NCI-H2107 treated with DMSO at 0.1 percent for 48 hours (cell line): ENCODE measurements at regions not wholly inside any gene's neighbourhood (a gene's known extent, or its start where the extent isn't known, plus 50 kb on each side); places are given as distances from the start of the nearest gene placed in this dataset.

Source experiments
- DNase-seq: peaks from one replicate; lab custom pipeline; 2025; ENCODE audit not compliant: unreplicated experiment; lab: John Stamatoyannopoulos, UW

DNA sequence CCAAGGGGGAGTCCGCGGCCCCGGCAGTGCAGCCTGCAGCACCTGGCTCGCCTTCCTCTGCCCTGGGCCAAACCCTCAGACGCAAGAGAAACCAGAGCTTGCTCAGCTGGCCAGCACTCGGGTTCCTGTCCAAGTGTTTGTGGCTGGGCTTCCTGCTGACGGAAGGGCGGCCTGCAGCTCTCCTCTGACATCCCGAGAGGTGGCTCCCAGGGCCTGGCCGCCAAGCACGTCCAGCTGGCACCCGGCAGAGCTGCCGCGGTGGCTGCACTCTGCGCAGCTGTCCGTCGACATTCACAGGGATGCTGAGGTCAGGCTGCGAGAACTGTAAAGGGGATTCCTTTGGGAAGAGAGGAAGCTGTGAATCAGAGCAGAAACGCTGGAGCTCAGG lies 85.6 kb downstream of the CPN2 start:
- no peak for DNase-seq

DNA sequence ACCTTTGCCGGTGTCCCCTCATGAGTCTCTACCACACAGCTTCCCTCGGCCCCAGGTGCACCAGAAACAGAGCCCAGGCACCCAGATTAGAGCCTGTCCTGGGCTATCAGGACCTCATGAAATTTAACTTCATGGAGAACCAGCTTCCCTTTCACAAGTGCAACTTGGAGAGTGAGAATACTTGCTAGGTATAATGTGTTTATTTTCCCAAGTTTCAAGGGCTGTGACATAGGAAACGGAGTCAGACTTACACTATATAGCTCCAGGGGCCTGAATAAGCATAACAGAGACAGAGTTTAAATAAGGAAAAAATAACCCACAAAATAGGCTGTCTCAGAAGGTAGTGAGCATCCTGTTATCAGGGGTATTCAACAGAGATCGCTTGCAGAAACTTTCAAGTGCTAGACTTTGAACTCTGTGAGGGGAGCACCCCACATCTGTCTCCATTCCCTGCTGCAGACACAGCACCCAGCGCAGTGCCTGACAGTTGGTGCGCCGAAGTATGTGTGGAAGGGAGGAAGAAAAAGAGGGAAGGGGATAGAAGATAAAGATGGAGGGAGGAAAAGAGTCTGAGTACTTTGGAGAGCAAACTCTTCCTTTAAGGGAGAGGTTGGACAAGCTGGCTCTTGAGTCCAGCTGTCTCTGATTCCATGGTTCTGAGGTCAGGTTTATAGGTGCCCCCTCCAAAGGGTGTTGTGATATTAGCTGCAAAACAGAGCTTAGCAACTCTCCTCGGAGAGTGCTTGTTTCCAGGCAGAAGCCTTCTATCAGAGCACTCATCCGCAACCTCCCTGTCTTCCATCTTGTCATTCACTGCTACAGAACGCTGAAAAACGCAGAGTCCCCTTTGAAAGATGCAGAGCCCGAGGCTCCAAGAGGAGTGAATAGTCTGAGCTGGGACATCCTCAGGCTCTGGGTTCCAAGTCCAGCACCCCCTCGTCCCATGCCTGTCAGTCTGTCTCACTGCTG lies 84.8 kb downstream of the CPN2 start:
- DNase-seq = no peak

DNA sequence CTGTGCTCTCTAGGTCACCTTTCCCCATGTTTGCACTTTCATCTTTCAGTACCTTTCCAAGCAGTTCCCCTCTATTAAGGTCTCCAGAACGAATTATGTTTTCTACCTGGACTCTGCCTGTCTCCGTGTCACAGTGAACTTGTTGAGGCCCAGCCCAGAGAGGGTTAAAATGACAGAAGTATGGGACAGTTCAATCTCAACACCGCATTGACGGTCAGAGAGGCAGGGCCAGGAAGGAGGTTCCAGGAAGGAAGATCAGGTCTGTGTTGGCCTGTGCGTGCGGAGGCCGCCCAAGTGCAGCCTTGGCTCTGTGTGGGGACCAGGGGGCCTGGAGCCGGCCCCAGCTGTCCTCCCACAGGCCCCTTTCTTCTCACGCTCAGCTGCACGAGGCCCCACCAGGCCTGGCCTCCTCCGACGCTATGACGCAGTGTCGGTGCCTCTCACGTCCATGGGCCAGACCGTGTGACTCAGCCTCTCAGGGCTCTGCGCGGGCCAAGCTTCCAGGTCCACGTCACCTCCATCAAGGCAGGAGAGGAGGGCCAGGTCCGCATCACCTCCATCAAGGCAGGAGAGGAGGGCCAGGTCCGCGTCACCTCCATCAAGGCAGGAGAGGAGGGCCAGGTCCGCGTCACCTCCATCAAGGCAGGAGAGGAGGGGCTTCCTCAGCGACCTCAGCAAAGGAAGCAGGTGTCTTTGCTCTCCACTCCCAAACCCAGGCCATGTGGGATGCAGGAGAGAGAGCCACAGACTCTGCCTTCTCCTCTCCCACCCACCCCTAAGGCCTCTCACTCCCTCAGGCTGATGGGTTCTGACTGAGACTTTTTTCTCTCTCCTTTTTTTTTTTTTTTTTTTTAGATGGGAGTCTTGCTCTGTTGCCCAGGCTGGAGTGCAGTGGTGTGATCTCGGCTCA lies 83.1 kb downstream of the CPN2 start:
- DNase-seq = no peak

DNA sequence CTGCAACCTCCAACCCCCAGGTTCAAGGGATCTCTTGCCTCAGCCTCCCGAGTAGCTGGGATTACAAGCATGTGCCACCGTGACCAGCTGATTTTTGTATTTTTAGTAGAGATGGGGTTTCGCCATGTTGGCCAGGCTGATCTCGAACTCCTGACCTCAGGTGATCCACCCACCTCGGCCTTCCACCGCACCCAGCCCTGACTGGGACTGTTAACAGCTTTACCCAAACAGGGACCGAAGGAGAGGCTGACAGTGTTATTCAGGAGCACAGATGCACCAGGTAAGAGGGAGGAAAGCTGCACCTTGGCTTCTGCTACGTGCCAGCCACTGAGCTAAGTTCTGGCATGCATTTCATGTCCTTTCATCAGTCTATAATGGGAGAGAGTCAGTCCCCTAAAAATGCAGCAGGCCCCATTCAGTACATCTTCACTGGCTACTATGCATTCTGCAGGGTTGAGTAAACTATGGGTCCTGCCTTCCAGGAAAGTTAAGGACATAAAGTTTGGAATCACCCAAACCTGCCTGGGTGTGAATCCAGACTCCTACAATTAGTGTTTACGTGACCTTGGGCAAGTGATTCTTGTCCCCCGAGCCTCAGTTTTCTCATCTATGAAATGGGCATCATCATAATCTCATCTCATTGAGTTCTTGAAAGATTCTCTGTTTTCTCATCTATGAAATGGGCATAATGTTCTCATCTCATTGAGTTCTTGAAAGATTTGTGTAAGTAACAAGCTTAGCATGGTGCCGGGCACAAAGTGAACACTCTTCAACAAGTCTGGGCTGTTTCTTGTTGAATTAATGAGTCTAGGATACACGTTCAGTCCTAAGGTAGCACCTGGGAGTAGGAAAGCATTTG lies 82.2 kb downstream of the CPN2 start:
- DNase-seq = no peak

DNA sequence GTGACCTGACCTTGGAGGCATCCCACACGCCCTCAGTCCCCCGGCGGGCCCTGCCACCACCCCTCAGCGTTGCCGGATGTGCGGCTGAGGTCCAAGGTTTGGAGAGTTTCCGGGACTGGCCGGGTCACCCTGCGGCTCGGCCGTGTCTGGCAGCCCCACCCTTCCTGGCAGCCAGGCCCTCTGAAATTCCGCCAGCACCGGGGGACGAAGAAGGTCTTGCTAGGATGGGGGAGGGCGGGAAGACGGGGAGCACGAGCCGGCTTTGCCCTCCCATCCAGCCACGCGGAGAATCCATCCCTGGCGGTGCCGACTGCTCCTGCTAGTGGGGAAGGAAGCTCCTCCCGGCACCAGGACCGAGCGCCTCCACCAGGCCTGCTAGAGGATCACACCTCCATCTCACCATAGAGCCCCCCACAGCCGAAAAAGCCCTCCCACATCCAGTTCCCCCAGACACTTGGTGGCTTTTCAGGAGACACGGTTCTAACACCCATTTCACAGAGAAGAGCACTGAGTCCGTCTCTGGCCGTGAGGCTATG lies 81.5 kb downstream of the CPN2 start:
- no peak for DNase-seq

DNA sequence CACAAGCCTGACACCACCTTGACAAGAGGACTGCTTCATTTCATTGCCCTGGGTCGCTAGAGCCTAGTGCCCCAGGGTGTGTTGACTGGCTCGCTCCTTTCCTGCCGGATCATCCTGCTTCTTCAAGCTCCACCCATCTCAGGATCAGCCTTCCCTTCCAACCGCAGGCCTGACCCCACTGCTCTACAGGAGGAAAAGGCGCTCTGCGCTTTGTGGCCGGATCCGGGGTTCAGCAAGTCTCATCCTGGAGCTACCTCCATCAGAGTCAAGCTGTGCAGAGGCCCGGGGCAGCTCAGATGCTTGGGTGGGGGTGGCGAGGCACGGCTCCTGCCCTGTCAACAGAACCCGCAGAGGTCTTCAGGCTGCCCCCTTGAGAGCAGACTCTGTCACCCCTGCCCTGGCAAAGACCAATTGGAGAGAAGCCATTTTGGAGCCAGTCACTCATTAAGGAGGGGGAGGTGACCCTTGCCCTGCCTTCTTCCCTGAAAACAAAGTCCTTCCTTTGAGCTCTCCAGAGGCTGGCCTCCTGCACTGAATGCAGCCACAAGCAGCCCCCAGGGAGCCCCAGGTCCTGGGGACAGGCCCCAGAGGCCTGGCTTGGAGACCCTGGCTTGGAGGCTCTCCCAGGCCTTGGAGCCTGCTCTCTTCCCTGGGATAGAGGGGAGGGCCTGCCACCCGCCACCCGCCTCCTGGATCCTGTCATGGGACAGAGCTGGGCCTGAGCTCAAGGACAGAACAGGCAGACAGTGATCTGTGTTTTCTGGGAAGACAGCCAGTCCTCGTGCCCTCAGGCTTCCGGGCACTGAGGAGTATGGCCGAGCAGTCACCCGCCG lies 80.3 kb downstream of the CPN2 start:
- DNase-seq = no peak

DNA sequence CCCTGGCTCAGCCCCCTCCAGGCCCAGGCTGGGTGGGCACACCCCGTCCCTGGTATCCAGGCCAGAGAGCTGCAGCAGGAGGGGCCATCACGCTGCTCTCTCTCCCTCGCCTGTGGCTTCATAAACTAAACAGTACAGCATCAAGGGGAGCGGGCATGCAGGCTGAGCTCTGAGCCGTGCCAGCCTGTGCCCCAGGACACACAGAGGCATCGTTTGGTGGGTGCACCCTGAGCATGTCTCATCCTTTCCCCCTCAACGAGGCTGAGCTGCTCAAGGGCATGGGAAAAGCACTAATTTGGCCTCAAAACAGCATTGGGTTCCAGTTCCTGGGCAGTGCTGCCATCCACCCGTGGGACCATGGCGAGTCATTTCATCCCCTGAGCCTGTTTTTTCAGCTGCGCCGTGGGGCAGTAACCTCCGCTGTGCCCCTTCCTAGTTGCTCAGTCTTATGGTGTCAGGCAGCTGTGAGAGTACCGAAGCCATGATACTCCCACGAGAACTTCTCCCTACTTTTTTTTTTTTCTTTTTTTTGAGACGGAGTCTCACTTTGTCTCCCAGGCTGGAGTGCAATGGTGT lies 79.6 kb downstream of the CPN2 start:
- no peak for DNase-seq

DNA sequence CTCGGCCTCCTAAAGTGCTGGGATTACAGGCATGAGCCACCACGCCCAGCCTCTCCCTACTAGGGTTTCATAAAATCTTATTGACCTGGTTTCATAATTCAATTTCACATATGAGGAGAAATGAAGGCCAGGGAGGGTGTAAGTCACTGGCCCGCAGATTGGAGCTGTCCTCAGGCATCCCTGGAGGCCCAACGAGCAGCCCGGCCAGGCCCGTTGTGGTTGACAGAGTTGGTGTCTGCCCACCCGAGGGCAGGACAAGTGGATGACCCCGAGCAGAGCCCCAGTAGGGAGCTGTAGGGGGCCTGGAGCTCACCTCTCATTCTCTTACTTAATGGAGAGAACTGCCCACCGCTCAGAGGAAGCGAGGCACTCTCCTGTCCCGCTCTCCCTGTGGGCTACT lies 78.9 kb downstream of the CPN2 start:
- DNase-seq = no peak

DNA sequence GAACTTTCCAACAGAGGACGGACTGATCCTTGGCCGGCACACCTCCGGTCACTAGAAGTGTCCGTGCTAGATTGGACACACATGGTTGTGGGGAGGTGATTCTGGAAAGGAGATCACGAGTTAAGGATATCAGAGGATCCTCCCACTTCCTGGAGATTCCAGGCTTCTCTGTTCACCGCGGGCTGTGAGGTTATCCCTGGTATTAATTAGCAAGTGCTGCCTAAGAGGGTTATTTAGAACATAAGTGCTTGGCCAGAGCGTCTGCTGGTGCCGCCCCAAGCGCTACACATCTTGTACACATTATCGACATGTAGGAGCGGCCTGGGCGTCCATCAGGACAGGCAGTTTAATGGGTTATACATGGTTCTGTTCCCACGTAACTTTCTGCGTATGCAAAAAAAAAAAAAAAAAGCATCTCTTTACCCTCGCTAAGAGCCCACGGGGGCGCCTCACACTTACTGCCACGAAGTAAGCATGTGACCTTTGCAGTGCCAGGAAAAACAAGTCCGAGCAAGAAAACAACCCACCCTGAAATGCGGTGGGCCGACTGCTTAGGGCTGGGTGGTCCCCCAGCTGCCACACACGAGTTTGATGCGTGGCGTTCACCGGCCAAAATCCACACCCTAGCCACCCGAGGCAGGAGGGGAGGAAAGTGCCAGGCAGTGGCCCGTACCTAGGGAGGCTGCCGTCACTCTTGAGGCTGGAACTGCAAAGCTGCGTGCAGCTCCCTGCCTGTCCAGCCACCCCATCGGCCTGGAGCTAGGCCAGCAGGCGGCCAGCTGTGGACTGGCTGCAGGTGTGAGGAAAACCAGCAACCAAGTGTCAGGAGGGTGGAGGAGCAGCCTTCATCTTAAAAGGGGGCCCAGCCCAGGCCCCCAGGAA lies 78.0 kb downstream of the CPN2 start:
- no peak for DNase-seq

DNA sequence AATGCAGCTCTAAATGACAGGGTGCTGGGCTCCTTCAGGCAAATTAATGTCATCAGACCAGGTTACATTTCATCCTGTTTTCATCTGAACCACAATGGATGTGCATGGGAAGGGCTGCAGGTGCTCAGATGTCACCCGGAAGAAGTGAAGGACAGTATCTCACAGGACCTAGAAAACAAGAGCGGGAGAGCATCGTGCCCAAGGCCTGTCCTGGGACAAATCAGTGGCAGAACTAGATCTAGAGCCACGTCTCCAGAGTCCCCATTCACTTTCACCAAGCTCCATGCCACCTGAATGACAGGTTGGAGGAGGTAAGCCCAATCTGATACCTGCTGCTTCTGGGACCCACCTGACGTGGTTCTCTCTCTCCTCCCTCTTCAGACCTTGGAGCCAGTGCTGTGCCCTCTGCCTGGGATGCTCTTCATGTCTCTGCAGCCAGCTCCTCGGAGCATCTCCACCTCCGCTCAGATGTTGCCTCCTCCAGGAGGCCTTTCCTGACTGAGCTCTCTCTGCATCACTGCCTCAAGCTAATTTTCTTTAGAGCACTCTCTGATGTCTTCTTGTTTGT lies 77.3 kb downstream of the CPN2 start:
- no peak for DNase-seq

DNA sequence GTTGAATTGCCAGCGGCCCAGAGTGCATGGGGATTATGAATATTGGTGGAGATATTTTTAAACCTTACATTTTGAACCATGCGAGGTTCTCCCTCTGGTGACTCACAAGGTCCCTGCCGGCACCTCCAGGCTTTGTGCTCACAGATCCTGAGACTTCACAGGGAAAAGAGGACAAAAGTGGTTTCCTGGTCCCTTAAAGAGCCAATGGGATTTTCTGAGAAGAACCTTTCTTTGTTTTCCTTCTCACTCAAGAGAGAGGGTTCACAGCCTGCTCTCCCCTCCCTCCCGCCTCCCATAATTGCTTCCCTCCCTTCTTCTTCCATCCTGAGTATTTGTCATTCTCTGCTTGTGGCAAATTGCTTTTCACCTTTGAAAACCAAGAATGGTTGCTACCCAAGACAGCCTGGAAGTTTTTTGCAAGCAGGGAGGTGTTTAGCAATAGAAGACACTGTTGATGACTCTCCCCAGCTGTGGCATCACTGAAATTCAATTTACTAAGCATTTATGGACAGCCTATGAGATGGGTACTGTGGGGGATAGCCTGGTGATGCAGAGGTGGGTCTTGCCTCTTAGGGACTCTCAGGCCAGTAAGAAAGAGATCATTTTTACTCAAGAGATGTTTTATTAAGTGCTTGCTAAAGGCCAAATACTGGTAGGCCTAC lies 76.6 kb downstream of the CPN2 start:
- no peak for DNase-seq

DNA sequence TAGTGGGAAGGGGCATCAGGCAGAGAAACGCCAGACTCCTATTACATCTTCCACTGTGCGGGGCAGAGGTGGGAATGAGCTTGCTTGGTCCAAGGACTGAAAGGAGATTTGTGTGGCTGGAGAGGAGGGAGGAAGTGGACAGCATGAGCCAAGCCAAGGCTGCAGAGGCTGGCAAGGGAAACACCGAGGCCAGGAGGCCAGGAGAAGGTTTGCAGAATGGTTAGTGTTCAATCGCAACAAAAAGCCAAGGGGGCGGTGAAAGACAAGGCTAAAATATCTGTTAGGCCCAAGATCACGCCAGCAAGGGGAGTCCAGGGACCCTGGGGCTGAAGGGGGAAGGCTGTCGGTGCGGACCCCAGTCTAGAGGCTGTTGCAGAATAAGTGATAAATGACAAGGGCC lies 75.8 kb downstream of the CPN2 start:
- no peak for DNase-seq

DNA sequence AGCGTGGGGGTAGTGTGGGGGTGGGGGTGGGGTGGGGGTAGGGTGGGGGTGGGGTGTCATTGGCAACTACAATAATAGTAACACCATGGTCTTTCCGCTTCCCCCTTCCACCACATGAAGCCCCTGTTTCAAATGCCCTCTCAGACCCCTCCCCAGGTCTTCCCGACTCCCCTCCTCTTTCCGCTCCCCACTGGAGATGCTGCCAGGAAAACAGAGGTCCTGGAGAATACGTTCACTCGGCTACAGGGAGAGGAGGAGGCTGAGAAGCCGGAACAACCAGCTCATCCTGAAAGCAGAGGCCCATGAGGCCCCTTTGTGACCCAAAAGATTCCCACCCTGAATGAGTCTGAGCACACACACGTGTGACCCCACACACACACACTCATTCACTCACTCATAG lies 75.4 kb downstream of the CPN2 start:
- no peak for DNase-seq

DNA sequence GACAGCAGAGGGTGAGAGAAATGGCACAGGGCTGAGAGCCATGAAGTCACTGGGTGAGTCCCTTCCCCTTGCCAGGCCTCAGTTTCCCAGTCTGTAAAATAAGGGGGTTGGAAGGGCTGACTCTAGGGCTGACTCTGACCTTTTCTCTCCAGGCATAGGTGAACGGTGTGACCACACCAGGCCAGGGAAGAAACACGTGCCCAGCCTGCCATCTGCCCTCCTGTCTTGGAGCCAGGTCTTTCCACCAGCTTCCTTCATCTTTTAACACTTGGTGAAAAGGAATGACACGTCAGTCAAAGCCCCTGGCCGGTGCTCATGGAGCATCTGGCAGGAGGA lies 74.4 kb downstream of the CPN2 start:
- no peak for DNase-seq

DNA sequence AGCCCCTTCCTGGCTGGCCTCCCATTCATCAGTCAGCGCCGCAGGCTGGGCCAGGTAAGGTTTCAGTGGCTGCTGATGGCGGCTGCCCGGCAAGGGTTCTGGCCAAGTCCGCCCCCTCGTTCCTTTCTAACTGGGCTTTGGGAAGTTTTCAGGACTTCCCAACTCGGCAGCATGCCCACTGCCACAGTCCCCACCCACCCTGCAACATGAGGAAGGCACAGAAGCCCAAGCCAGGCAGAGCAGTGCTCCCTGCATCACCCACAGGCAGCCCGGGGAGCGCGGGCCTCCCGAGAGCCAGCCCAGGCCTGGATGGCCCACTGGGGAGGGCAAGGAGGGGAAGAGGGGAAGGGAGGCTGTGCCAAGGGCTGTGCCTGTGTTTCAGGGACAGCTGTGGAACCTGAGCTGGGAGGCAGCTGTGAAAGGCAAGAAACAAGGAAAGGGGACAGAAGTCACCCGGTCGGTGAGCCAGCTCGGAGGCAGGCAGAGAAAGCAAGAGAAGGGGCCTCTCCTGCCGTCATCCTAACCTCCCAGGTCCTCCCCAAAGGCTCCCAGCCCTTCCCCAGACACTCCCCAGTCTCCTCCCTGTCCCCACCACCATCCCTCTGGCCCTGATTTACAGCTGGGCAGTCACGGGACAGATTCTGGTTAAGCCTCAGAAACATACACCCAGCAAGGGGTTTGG lies 73.9 kb downstream of the CPN2 start:
- no peak for DNase-seq

DNA sequence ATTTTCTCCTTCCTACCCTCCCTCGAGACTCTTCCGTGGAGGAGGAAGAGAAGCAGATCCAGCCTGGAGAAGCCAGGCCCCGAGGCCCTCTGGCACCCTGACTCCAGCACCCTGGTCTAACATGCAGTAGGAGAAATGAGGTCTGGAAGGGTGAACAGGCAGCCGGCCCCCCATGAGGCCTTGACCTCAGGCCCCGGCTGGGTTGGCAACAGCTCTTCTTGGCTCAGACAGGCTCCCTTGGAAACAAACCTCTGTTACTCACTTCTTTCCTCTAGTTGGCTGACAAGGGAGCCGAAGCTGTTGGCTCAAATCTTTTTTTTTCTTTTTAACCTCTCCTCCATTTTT lies 73.4 kb downstream of the CPN2 start:
- no peak for DNase-seq

DNA sequence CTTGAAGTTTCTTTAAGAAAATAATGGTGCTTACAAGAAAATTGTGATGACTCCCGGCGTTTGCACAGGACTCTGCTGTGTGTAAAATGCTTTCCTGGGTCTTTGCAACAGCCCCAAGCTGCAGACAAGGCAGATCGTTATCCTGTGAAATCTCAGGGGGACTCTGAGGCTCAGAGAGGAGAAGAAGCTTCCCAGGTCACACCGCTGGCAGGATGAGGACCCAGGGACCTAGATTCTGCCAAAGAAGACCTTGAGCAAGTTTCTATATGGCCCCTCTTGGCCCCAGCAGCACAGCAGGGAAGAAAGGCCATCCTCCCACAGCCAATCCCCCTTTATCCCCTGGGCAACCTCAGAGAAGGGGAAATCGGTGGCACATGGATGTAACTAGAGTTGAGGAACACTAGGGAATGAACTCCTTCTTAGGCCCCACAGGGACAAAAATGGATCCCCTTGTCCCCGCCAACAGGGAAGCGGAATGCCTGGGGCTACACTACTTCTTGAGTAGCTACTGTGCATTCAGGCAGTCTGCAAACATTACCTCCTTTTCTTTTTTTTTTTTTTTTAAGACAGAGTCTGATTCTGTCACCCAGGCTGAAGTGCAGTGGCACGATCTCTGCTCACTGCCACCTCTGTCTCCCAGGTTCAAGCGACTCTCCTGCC lies 72.8 kb downstream of the CPN2 start:
- DNase-seq = no peak
